ENCODE measurements at regions not wholly inside any gene's neighbourhood (a gene's known extent, or its start where the extent isn't known, plus 50 kb on each side); places are given as distances from the start of the nearest gene placed in this dataset.

GRCh38 chr5:104599726-104600125, 1037.1 kb upstream of the NUDT12 start:
- Histone ChIP-seq H2AFZ (ENCODE audit: control insufficient read depth, low read length) (no peak overlapping the region), H3K79me2 (ENCODE audit: control insufficient read depth, insufficient read depth, low read length) (no peaks in the 10 kb centered on the region), H3K36me3 (ENCODE audit: control insufficient read depth in 2 of 2, extremely low read depth in 1 of 2, insufficient read depth in 2 of 2, low read length in 2 of 2) (no peaks in the 10 kb centered on the region), H3K9ac (ENCODE audit: control insufficient read depth, extremely low read depth, insufficient read depth, low read length) (no peak overlapping the region), H3K4me2 (ENCODE audit: control insufficient read depth, extremely low read depth, insufficient read depth, low read depth, low read length) (no peak overlapping the region), H3K9me3 (ENCODE audit: control insufficient read depth, low read depth, low read length) (no peaks in the 10 kb centered on the region), H3K9me1 (ENCODE audit: control insufficient read depth, extremely low read depth, insufficient read depth, low read length) (no peaks in the 10 kb centered on the region), H3K27me3 (ENCODE audit: control insufficient read depth, extremely low read depth, insufficient read depth, low read length) (no peaks in the 10 kb centered on the region), H4K20me1 (ENCODE audit: control insufficient read depth, extremely low read depth, insufficient read depth, low read length) (no peaks in the 10 kb centered on the region), H3K27ac (ENCODE audit: control insufficient read depth, insufficient read depth, low read length) (no peak overlapping the region), H3K4me1 (ENCODE audit: control insufficient read depth, extremely low read depth, insufficient read depth, low read length) (no peaks in the 10 kb centered on the region), H3K4me3 (ENCODE audit: control insufficient read depth in 2 of 3, extremely low read depth in 1 of 3, insufficient read depth in 2 of 3, low read depth in 1 of 3, low read length in 3 of 3) (no peak overlapping the region)
- no peak for TF ChIP-seq EZH2 (IDR thresholded peaks at IDR 0.05; ENCODE audit: low read length)
- TF ChIP-seq, protein P1, sequence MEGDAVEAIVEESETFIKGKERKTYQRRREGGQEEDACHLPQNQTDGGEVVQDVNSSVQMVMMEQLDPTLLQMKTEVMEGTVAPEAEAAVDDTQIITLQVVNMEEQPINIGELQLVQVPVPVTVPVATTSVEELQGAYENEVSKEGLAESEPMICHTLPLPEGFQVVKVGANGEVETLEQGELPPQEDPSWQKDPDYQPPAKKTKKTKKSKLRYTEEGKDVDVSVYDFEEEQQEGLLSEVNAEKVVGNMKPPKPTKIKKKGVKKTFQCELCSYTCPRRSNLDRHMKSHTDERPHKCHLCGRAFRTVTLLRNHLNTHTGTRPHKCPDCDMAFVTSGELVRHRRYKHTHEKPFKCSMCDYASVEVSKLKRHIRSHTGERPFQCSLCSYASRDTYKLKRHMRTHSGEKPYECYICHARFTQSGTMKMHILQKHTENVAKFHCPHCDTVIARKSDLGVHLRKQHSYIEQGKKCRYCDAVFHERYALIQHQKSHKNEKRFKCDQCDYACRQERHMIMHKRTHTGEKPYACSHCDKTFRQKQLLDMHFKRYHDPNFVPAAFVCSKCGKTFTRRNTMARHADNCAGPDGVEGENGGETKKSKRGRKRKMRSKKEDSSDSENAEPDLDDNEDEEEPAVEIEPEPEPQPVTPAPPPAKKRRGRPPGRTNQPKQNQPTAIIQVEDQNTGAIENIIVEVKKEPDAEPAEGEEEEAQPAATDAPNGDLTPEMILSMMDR (optimal IDR thresholded peaks at IDR 0.05 in 1 of 3, IDR thresholded peaks at IDR 0.05 in 1 of 3, conservative IDR thresholded peaks at IDR 0.05 in 1 of 3; ENCODE audit: extremely low read depth in 1 of 3, insufficient read depth in 2 of 3, low read length in 3 of 3) = no peak
- DNase-seq (ENCODE audit: low read depth, low spot score) (no peak), FAIRE-seq (no peak)
- dilution Hi-C loops (cut with MboI; ENCODE audit: extremely low pct_ligation_motif_present, low sequenced_read_pairs) = no loop called here

DNA sequence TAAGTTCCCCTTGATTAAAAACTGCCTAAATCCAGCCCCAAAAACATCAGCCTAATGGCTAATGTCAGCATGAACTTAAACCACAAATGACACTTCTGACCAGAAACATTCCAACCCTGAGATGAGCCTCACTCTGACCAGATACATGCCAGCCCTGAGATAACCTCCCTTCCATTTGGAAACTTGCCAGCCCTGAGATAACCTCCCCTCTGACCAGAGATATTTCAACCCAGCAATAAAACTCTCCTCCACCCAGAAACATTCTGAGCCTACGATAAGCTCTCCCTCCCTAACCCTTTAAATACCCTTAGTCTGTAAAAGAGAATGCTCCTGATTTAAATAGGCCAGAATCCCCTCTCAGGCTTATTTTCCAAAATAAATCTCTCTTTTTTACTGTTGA, 1035.7 kb upstream of the NUDT12 start:
- TF ChIP-seq, protein P1 (optimal IDR thresholded peaks at IDR 0.05 in 1 of 3, IDR thresholded peaks at IDR 0.05 in 1 of 3, conservative IDR thresholded peaks at IDR 0.05 in 1 of 3; ENCODE audit: extremely low read depth in 1 of 3, insufficient read depth in 2 of 3, low read length in 3 of 3) = no peak
- Histone ChIP-seq H3K9ac (ENCODE audit: control insufficient read depth, extremely low read depth, insufficient read depth, low read length) (no peak overlapping the region), H3K27me3 (ENCODE audit: control insufficient read depth, extremely low read depth, insufficient read depth, low read length) (no peaks in the 10 kb centered on the region), H4K20me1 (ENCODE audit: control insufficient read depth, extremely low read depth, insufficient read depth, low read length) (no peaks in the 10 kb centered on the region), H3K4me2 (ENCODE audit: control insufficient read depth, extremely low read depth, insufficient read depth, low read depth, low read length) (no peak overlapping the region), H3K4me3 (ENCODE audit: control insufficient read depth in 2 of 3, extremely low read depth in 1 of 3, insufficient read depth in 2 of 3, low read depth in 1 of 3, low read length in 3 of 3) (no peak overlapping the region), H3K4me1 (ENCODE audit: control insufficient read depth, extremely low read depth, insufficient read depth, low read length) (no peaks in the 10 kb centered on the region), H3K79me2 (ENCODE audit: control insufficient read depth, insufficient read depth, low read length) (no peaks in the 10 kb centered on the region), H2AFZ (ENCODE audit: control insufficient read depth, low read length) (no peak overlapping the region), H3K27ac (ENCODE audit: control insufficient read depth, insufficient read depth, low read length) (no peak overlapping the region), H3K9me1 (ENCODE audit: control insufficient read depth, extremely low read depth, insufficient read depth, low read length) (no peaks in the 10 kb centered on the region), H3K9me3 (ENCODE audit: control insufficient read depth, low read depth, low read length) (no peaks in the 10 kb centered on the region), H3K36me3 (ENCODE audit: control insufficient read depth in 2 of 2, extremely low read depth in 1 of 2, insufficient read depth in 2 of 2, low read length in 2 of 2) (no peaks in the 10 kb centered on the region)
- dilution Hi-C loops (cut with MboI; ENCODE audit: extremely low pct_ligation_motif_present, low sequenced_read_pairs) = no loop called here
- no peak for DNase-seq (ENCODE audit: low read depth, low spot score)
- no peak for FAIRE-seq
